SK-N-SH treated with all-trans-retinoic acid at 6 μM for 48 hours (cell line): ENCODE measurements at regions not wholly inside any gene's neighbourhood (a gene's known extent, or its start where the extent isn't known, plus 50 kb on each side); places are given as distances from the start of the nearest gene placed in this dataset.

ENCODE experiments used
- ATAC-seq: fragments of 200-7000 bp; cut with Tn5 transposase; 3 replicates; pipeline ENCODE4 v1.9.1; 2020; ENCODE audit warnings: mild to moderate bottlenecking, moderate library complexity
- ARNTL ChIP-seq: fragments of 450-650 bp; formaldehyde crosslinking; IDR thresholded peaks from 2 replicates; pipeline ENCODE4 v1.5.0; 2020; ENCODE audit warnings: low read depth, mild to moderate bottlenecking, moderate library complexity, borderline replicate concordance
- CREB5 ChIP-seq: fragments of 250-450 bp; sonication (Bioruptor Pico); IDR thresholded peaks from 2 replicates; pipeline ENCODE4 v1.5.1; 2020; ENCODE audit warnings: low read depth, mild to moderate bottlenecking, moderate library complexity
- CSRNP3 ChIP-seq: fragments of 250-450 bp; sonication (Bioruptor Pico); IDR thresholded peaks from 2 replicates; pipeline ENCODE4 v1.5.1; 2021; ENCODE audit warnings: mild to moderate bottlenecking, moderate library complexity
- GLIS3 ChIP-seq: fragments of 250-450 bp; sonication (Bioruptor Pico); IDR thresholded peaks from 2 replicates; pipeline ENCODE4 v1.5.0; 2020; ENCODE audit warnings: mild to moderate bottlenecking, moderate library complexity
- OSR1 ChIP-seq: fragments of 250-450 bp; sonication (Bioruptor Pico); IDR thresholded peaks from 2 replicates; pipeline ENCODE4 v1.8.0; 2022; ENCODE audit warnings: moderate library complexity, mild to moderate bottlenecking, inconsistent platforms
- PATZ1 ChIP-seq: fragments of 250-450 bp; sonication (Bioruptor Pico); IDR thresholded peaks from 2 replicates; pipeline ENCODE4 v1.8.0; 2020; ENCODE audit warnings: mild to moderate bottlenecking, moderate library complexity, borderline replicate concordance
- POU6F1 ChIP-seq: fragments of 250-450 bp; sonication (Bioruptor Pico); IDR thresholded peaks from 2 replicates; pipeline ENCODE4 v1.8.0; 2021; ENCODE audit warnings: low read depth, mild to moderate bottlenecking, moderate library complexity, borderline replicate concordance
- PPARA ChIP-seq: fragments of 250-450 bp; sonication (Bioruptor Pico); IDR thresholded peaks from 2 replicates; pipeline ENCODE4 v1.5.0; 2020; ENCODE audit warnings: mild to moderate bottlenecking, borderline replicate concordance
- SNAI2 ChIP-seq: fragments of 250-450 bp; sonication (Bioruptor Pico); IDR thresholded peaks from 2 replicates; pipeline ENCODE4 v1.5.0; 2020; ENCODE audit warnings: mild to moderate bottlenecking, moderate library complexity
- TCF4 ChIP-seq: fragments of 250-450 bp; sonication (Bioruptor Pico); IDR thresholded peaks from 2 replicates; pipeline ENCODE4 v1.8.0; 2021; ENCODE audit warnings: mild to moderate bottlenecking, moderate library complexity, borderline replicate concordance
- TSHZ2 ChIP-seq: fragments of 250-450 bp; sonication (Bioruptor Pico); IDR thresholded peaks from 2 replicates; pipeline ENCODE4 v1.5.0; 2020; ENCODE audit warnings: mild to moderate bottlenecking, moderate library complexity
- ZFP3 ChIP-seq: fragments of 250-450 bp; sonication (Bioruptor Pico); IDR thresholded peaks from 2 replicates; pipeline ENCODE4 v1.5.0; 2020; ENCODE audit warnings: mild to moderate bottlenecking, moderate library complexity
- ZNF565 ChIP-seq: fragments of 450-650 bp; formaldehyde crosslinking; conservative IDR thresholded peaks from 2 replicates; pipeline ENCODE4 v1.5.0; 2020; ENCODE audit warnings: low read depth, mild to moderate bottlenecking, moderate library complexity
- ZNF70 ChIP-seq: fragments of 450-650 bp; formaldehyde crosslinking; IDR thresholded peaks from 2 replicates; pipeline ENCODE4 v1.5.0; 2020; ENCODE audit warnings: mild to moderate bottlenecking, moderate library complexity
- ZNF8 ChIP-seq: fragments of 450-650 bp; formaldehyde crosslinking; IDR thresholded peaks from 2 replicates; pipeline ENCODE4 v1.5.0; 2020; ENCODE audit warnings: mild to moderate bottlenecking, moderate library complexity

- no peak for TF ChIP-seq PPARA
- TF ChIP-seq TSHZ2 (CRISPR knock-in tag) = no peak
- no peak for TF ChIP-seq ARNTL (CRISPR knock-in tag)
- TF ChIP-seq PATZ1 (CRISPR knock-in tag) = no peak
- no peak for TF ChIP-seq GLIS3 (CRISPR knock-in tag)
- no peak for TF ChIP-seq ZFP3 (CRISPR knock-in tag)
- no peak for TF ChIP-seq TCF4 (CRISPR knock-in tag)
- TF ChIP-seq CSRNP3 (CRISPR knock-in tag) = no peak
- TF ChIP-seq POU6F1 = no peak
- TF ChIP-seq SNAI2 (CRISPR knock-in tag) = no peak
- no peak for TF ChIP-seq ZNF565 (CRISPR knock-in tag)
- no peak for TF ChIP-seq ZNF70 (CRISPR knock-in tag)
- no peak for TF ChIP-seq ZNF8
- no peak for TF ChIP-seq OSR1
- no peak for ATAC-seq
Measured at GRCh38 chrX:25067271-25068172, 51.8 kb upstream of the ARX start.

- no peak for TF ChIP-seq ZNF565 (CRISPR knock-in tag)
- TF ChIP-seq ZNF70 (CRISPR knock-in tag) = no peak
- TF ChIP-seq CSRNP3 (CRISPR knock-in tag) = no peak
- TF ChIP-seq TCF4 (CRISPR knock-in tag) = no peak
- no peak for TF ChIP-seq CREB5 (CRISPR knock-in tag)
- TF ChIP-seq ZFP3 (CRISPR knock-in tag) = no peak
- TF ChIP-seq SNAI2 (CRISPR knock-in tag) = no peak
- no peak for ATAC-seq
Measured at GRCh38 chrX:25066131-25066530, 50.4 kb upstream of the ARX start.
